ENCODE measurements at regions not wholly inside any gene's neighbourhood (a gene's known extent, or its start where the extent isn't known, plus 50 kb on each side); places are given as distances from the start of the nearest gene placed in this dataset.

DNA sequence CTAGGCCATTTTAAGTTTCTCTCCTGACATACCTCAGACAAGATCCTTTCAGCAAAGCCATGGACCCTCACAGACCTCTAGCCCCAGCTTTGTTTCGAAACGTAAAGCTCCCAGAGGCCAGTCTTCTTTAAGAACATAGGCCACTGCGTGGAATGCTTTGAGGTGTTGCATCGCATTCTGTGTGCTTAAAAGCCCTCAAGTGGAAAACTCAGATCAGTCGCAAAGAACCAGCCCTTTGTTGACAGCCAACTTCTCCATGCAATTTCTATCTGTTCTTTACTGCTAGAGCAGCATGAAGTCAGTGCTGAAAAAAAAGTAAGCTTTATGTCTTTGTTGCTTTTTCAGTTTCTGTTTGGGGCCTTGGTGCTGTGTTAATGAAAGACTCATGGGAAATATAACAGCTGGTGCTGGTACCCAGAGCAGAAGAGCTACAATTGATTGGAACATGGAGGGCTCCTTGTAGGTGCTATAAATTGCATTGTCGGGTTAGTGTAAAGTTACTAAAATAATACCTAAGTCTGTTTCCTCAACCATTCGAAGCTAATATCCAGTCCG is 142.6 kb downstream of the MAP3K7 start:
- TF ChIP-seq, protein P1, sequence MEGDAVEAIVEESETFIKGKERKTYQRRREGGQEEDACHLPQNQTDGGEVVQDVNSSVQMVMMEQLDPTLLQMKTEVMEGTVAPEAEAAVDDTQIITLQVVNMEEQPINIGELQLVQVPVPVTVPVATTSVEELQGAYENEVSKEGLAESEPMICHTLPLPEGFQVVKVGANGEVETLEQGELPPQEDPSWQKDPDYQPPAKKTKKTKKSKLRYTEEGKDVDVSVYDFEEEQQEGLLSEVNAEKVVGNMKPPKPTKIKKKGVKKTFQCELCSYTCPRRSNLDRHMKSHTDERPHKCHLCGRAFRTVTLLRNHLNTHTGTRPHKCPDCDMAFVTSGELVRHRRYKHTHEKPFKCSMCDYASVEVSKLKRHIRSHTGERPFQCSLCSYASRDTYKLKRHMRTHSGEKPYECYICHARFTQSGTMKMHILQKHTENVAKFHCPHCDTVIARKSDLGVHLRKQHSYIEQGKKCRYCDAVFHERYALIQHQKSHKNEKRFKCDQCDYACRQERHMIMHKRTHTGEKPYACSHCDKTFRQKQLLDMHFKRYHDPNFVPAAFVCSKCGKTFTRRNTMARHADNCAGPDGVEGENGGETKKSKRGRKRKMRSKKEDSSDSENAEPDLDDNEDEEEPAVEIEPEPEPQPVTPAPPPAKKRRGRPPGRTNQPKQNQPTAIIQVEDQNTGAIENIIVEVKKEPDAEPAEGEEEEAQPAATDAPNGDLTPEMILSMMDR (conservative IDR thresholded peaks at IDR 0.05; ENCODE audit: low read length): no peak
- TF ChIP-seq EZH2phosphoT487 (IDR thresholded peaks at IDR 0.05; ENCODE audit: borderline replicate concordance, low read depth, low read length): no peak
